Keratinocyte (primary cell): ENCODE measurements at regions not wholly inside any gene's neighbourhood (a gene's known extent, or its start where the extent isn't known, plus 50 kb on each side); places are given as distances from the start of the nearest gene placed in this dataset.

ENCODE experiments used
- DNase-seq: peaks from one replicate; pipeline ENCODE4 v3.0.0-alpha.2; 2011; ENCODE audit warnings: low read depth, missing footprints, low spot score
- FAIRE-seq: peaks from 2 replicates; lab custom pipeline; 2011; peaks lifted over from hg19 to GRCh38; lab: Jason Lieb, UNC
- H2AFZ ChIP-seq: 2 replicates; pipeline ENCODE4 v1.6.0; 2012; ENCODE audit warnings: low read length, control low read depth, inconsistent platforms; ENCODE audit not compliant: control insufficient read depth
- H3K27ac ChIP-seq: 2 replicates; pipeline ENCODE4 v1.5.1; 2011; ENCODE audit warnings: low read length; ENCODE audit not compliant: control insufficient read depth, insufficient read depth
- H3K27me3 ChIP-seq: 3 replicates; pipeline ENCODE4 v1.6.0; 2011; ENCODE audit warnings: low read length; ENCODE audit not compliant: control insufficient read depth, insufficient read depth; ENCODE audit errors: extremely low read depth
- H3K36me3 ChIP-seq, 2 experiments: 2 replicates in 1 of 2; 3 replicates in 1 of 2; pipeline ENCODE4 v1.5.1; 2011; ENCODE audit warnings: low read length in 2 of 2, mild to moderate bottlenecking in 1 of 2; ENCODE audit not compliant: control insufficient read depth in 2 of 2, insufficient read depth in 2 of 2; ENCODE audit errors: extremely low read depth in 1 of 2
- H3K4me1 ChIP-seq: 3 replicates; pipeline ENCODE4 v1.5.1; 2011; ENCODE audit warnings: low read length; ENCODE audit not compliant: control insufficient read depth, insufficient read depth; ENCODE audit errors: extremely low read depth
- H3K4me2 ChIP-seq: 3 replicates; pipeline ENCODE4 v1.6.0; 2011; ENCODE audit warnings: low read depth, low read length; ENCODE audit not compliant: control insufficient read depth, insufficient read depth; ENCODE audit errors: extremely low read depth
- H3K4me3 ChIP-seq, 3 experiments: fragments of 200-600 bp in 1 of 3; sonication (generic) in 1 of 3; 2 replicates in 2 of 3; 3 replicates in 1 of 3; pipeline ENCODE4 v1.5.1; 2011 to 2016; ENCODE audit warnings: low read length in 3 of 3, mild to moderate bottlenecking in 3 of 3, control low read depth in 2 of 3, inconsistent platforms in 1 of 3, low read depth in 1 of 3, mixed read lengths in 1 of 3, mixed run types in 1 of 3, moderate library complexity in 1 of 3; ENCODE audit not compliant: control insufficient read depth in 2 of 3, insufficient read depth in 2 of 3; ENCODE audit errors: extremely low read depth in 1 of 3
- H3K79me2 ChIP-seq: 2 replicates; pipeline ENCODE4 v1.6.0; 2012; ENCODE audit warnings: low read length; ENCODE audit not compliant: control insufficient read depth, insufficient read depth
- H3K9ac ChIP-seq: 3 replicates; pipeline ENCODE4 v1.6.0; 2011; ENCODE audit warnings: low read length; ENCODE audit not compliant: control insufficient read depth, insufficient read depth; ENCODE audit errors: extremely low read depth
- H3K9me1 ChIP-seq: 3 replicates; pipeline ENCODE4 v1.6.0; 2011; ENCODE audit warnings: low read length; ENCODE audit not compliant: control insufficient read depth, insufficient read depth; ENCODE audit errors: extremely low read depth
- H3K9me3 ChIP-seq: 2 replicates; pipeline ENCODE4 v1.5.1; 2012; ENCODE audit warnings: low read depth, low read length; ENCODE audit not compliant: control insufficient read depth
- H4K20me1 ChIP-seq: 3 replicates; pipeline ENCODE4 v1.6.0; 2011; ENCODE audit warnings: low read length; ENCODE audit not compliant: control insufficient read depth, insufficient read depth; ENCODE audit errors: extremely low read depth
- EZH2 ChIP-seq: IDR thresholded peaks from one replicate; pipeline ENCODE4 v1.6.1; 2012; ENCODE audit warnings: inconsistent platforms, mild to moderate bottlenecking, low read length, moderate library complexity
- dilution Hi-C: fragments of 300-500 bp; cut with MboI; formaldehyde crosslinking; loops from one replicate; pipeline ENCODE4 v1.7.0; 2020; ENCODE audit warnings: low sequenced_read_pairs; ENCODE audit not compliant: extremely low pct_ligation_motif_present
- TF ChIP-seq, protein P1 (sequence below), 3 experiments: IDR thresholded peaks in 1 of 3; conservative IDR thresholded peaks in 1 of 3; optimal IDR thresholded peaks in 1 of 3; 2 replicates in 2 of 3; 3 replicates in 1 of 3; pipeline versions ENCODE3 to v1.5.1; 2011; ENCODE audit warnings: low read length in 3 of 3, mild to moderate bottlenecking in 3 of 3, moderate library complexity in 2 of 3, control low read depth in 1 of 3, inconsistent platforms in 1 of 3; ENCODE audit not compliant: insufficient read depth in 2 of 3; ENCODE audit errors: extremely low read depth in 1 of 3

- DNase-seq: no peak
- H3K4me1 ChIP-seq: no peaks in the 10 kb centered on the region
- H3K36me3 ChIP-seq: no peaks in the 10 kb centered on the region
- no peaks in the 10 kb centered on the region for H3K9me1 ChIP-seq
- FAIRE-seq: no peak
- H3K4me2 ChIP-seq: no peak overlapping the region
- no peak overlapping the region for H2AFZ ChIP-seq
- no peaks in the 10 kb centered on the region for H3K27me3 ChIP-seq
- no peaks in the 10 kb centered on the region for H4K20me1 ChIP-seq
- no peak overlapping the region for H3K4me3 ChIP-seq
- H3K9me3 ChIP-seq: no peaks in the 10 kb centered on the region
- no peak overlapping the region for H3K27ac ChIP-seq
- no peak for TF ChIP-seq EZH2
- TF ChIP-seq, protein P1, sequence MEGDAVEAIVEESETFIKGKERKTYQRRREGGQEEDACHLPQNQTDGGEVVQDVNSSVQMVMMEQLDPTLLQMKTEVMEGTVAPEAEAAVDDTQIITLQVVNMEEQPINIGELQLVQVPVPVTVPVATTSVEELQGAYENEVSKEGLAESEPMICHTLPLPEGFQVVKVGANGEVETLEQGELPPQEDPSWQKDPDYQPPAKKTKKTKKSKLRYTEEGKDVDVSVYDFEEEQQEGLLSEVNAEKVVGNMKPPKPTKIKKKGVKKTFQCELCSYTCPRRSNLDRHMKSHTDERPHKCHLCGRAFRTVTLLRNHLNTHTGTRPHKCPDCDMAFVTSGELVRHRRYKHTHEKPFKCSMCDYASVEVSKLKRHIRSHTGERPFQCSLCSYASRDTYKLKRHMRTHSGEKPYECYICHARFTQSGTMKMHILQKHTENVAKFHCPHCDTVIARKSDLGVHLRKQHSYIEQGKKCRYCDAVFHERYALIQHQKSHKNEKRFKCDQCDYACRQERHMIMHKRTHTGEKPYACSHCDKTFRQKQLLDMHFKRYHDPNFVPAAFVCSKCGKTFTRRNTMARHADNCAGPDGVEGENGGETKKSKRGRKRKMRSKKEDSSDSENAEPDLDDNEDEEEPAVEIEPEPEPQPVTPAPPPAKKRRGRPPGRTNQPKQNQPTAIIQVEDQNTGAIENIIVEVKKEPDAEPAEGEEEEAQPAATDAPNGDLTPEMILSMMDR (optimal IDR thresholded peaks at IDR 0.05 in 1 of 3, IDR thresholded peaks at IDR 0.05 in 1 of 3, conservative IDR thresholded peaks at IDR 0.05 in 1 of 3; ENCODE audit: extremely low read depth in 1 of 3, insufficient read depth in 2 of 3, low read length in 3 of 3): no peak
- no peaks in the 10 kb centered on the region for H3K79me2 ChIP-seq
- dilution Hi-C loops: no loop called here
- H3K9ac ChIP-seq: no peak overlapping the region
Observed at GRCh38 chr2:125175415-125175814, 1150.3 kb downstream of the CNTNAP5 start.

- H4K20me1 ChIP-seq: no peaks in the 10 kb centered on the region
- no peak overlapping the region for H3K9ac ChIP-seq
- H3K4me3 ChIP-seq: no peak overlapping the region
- dilution Hi-C loops: no loop called here
- DNase-seq (no peak), FAIRE-seq (no peak)
- H3K9me1 ChIP-seq: no peaks in the 10 kb centered on the region
- H3K4me1 ChIP-seq: no peaks in the 10 kb centered on the region
- no peak overlapping the region for H2AFZ ChIP-seq
- no peaks in the 10 kb centered on the region for H3K36me3 ChIP-seq
- no peak for TF ChIP-seq EZH2
- TF ChIP-seq, protein P1 (optimal IDR thresholded peaks at IDR 0.05 in 1 of 3, IDR thresholded peaks at IDR 0.05 in 1 of 3, conservative IDR thresholded peaks at IDR 0.05 in 1 of 3; ENCODE audit: extremely low read depth in 1 of 3, insufficient read depth in 2 of 3, low read length in 3 of 3): no peak
- H3K4me2 ChIP-seq: no peak overlapping the region
- H3K27ac ChIP-seq: no peak overlapping the region
- no peaks in the 10 kb centered on the region for H3K79me2 ChIP-seq
- no peaks in the 10 kb centered on the region for H3K27me3 ChIP-seq
- H3K9me3 ChIP-seq: no peaks in the 10 kb centered on the region
Observed at GRCh38 chr2:125185691-125186270, 1160.7 kb downstream of the CNTNAP5 start.
